Astrocyte of the hippocampus (primary cell): ENCODE measurements at regions not wholly inside any gene's neighbourhood (a gene's known extent, or its start where the extent isn't known, plus 50 kb on each side); places are given as distances from the start of the nearest gene placed in this dataset.

ENCODE experiments used
- DNase-seq: peaks from one replicate; pipeline ENCODE4 v3.0.0; 2011; ENCODE audit warnings: low read depth, low spot score

- no peak for DNase-seq
Measured at GRCh38 chr1:221625026-221625425, 116.9 kb downstream of the DUSP10 start.

GRCh38 chr1:221626041-221626440 lies 115.8 kb downstream of the DUSP10 start:
- DNase-seq = no peak

- no peak for DNase-seq
Measured at GRCh38 chr1:221630236-221630635, 111.7 kb downstream of the DUSP10 start.

GRCh38 chr1:221631556-221631955 lies 110.3 kb downstream of the DUSP10 start:
- DNase-seq = no peak

- no peak for DNase-seq
Measured at GRCh38 chr1:221632072-221632471, 109.8 kb downstream of the DUSP10 start.

GRCh38 chr1:221633841-221634409 lies 108.0 kb downstream of the DUSP10 start:
- DNase-seq = no peak

- DNase-seq = no peak
Measured at GRCh38 chr1:221634606-221635005, 107.3 kb downstream of the DUSP10 start.

GRCh38 chr1:221635305-221635704 lies 106.6 kb downstream of the DUSP10 start:
- DNase-seq = no peak

- DNase-seq = no peak
Measured at GRCh38 chr1:221636096-221636495, 105.8 kb downstream of the DUSP10 start.

GRCh38 chr1:221636967-221637366 lies 104.9 kb downstream of the DUSP10 start:
- no peak for DNase-seq

- DNase-seq = peak; percentile 62
Measured at GRCh38 chr1:221637641-221638041, 104.2 kb downstream of the DUSP10 start.

GRCh38 chr1:221638595-221638994 lies 103.3 kb downstream of the DUSP10 start:
- no peak for DNase-seq

- DNase-seq = no peak
Measured at GRCh38 chr1:221641811-221642210, 100.1 kb downstream of the DUSP10 start.

GRCh38 chr1:221643404-221644144 lies 98.3 kb downstream of the DUSP10 start:
- no peak for DNase-seq

- DNase-seq = no peak
Measured at GRCh38 chr1:221644145-221644448, 97.8 kb downstream of the DUSP10 start.

- no peak for DNase-seq
Measured at GRCh38 chr1:221644663-221645258, 97.1 kb downstream of the DUSP10 start.

- no peak for DNase-seq
Measured at GRCh38 chr1:221648201-221648600, 93.7 kb downstream of the DUSP10 start.
